Esophagus (tissue), 2 donors: ENCODE measurements at regions not wholly inside any gene's neighbourhood (a gene's known extent, or its start where the extent isn't known, plus 50 kb on each side); places are given as distances from the start of the nearest gene placed in this dataset.

Source experiments
- H3K27ac ChIP-seq, 2 donors: one replicate each; pipeline ENCODE4 v1.5.1; 2013; ENCODE audit warnings: low read depth in 2 of 2, mild to moderate bottlenecking in 2 of 2, inconsistent platforms in 1 of 2, low read length in 1 of 2, moderate library complexity in 1 of 2
- H3K27me3 ChIP-seq, 2 donors: one replicate each; pipeline ENCODE4 v1.6.1; 2013; ENCODE audit warnings: low read length in 2 of 2, control low read depth in 1 of 2, mild to moderate bottlenecking in 1 of 2; ENCODE audit not compliant: insufficient read depth in 2 of 2, control insufficient read depth in 1 of 2
- H3K36me3 ChIP-seq, 2 donors: one replicate each; pipeline ENCODE4 v1.6.1; 2013; ENCODE audit warnings: low read length in 1 of 2; ENCODE audit not compliant: control insufficient read depth in 2 of 2, insufficient read depth in 2 of 2
- H3K4me1 ChIP-seq, 2 donors: one replicate each; pipeline ENCODE4 v1.6.1; 2013; ENCODE audit warnings: low read length in 1 of 2; ENCODE audit not compliant: control insufficient read depth in 2 of 2, insufficient read depth in 2 of 2
- H3K4me3 ChIP-seq, 2 donors: one replicate each; pipeline ENCODE4 v1.5.1; 2013; ENCODE audit warnings: low read length in 2 of 2, mild to moderate bottlenecking in 2 of 2, low read depth in 1 of 2, moderate library complexity in 1 of 2
- H3K9me3 ChIP-seq, 2 donors: one replicate each; pipeline ENCODE4 v1.6.1; 2013; ENCODE audit warnings: mild to moderate bottlenecking in 2 of 2, low read depth in 1 of 2, low read length in 1 of 2, moderate library complexity in 1 of 2; ENCODE audit not compliant: control insufficient read depth in 2 of 2, insufficient read depth in 1 of 2
- WGBS, 2 donors: extraction: QIAGEN DNeasy Blood & Tissue Kit; methylation state at CpG; one replicate each; pipeline ENCODE4 v1.1.7; 2013; 5-methylcytosine and 5-hydroxymethylcytosine counted together
- donor health status: healthy with polysubstance abuse.
- donor health status: Bipolar disorder and iron deficiency.

DNA sequence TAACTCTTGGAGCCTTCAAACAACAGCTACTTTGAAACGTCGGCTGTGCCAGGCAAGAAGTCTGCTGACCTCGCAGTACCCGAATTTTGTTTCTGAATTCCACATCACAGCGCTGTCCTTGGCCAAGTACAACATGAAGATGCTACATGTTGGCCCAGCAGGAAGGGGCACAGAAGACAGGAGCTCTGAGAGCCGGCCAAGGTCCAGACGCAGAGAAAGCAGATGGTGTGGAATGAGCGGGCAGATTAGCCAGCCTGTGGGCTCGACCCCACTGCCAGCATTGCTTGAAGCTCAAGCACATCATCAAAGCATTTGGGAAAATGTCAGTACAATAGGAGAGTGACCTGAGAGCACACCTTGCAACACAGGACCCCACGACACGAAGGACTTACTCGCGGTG lies 64.5 kb downstream of the FZD10 start:
- Histone ChIP-seq H3K27ac (peak overlapping the region in 1 of 2 donors; percentile 28), H3K27me3 (no peaks in the 10 kb centered on the region), H3K36me3 (no peaks in the 10 kb centered on the region), H3K4me1 (peaks cover 0 to 19% of the 10 kb centered on the region in 2 donors), H3K9me3 (peaks cover 0 to 6% of the 10 kb centered on the region in 2 donors), H3K4me3 (no peak overlapping the region)
- 69 to 76% methylated on average over 13 of the region's 13 CpGs for WGBS, 2 donors

DNA sequence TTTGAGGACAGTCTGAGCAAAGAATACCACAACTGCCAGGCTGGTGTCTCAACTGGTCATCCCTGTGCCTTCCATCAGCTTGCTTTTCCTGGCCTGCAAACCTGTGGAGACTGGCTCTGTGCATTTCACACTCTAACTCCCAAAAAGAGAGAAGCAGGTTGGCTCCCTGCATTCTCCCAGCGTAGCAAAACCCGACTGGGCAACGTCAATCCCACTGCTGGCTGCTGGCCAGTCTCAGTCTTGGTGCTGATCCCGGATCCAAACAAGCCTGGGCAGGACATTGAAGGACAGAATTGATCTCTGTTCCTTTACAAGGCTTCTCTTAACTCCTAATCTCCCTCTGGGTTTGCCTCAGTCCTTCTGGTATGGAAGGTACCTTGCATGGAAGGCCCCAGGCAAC lies 65.4 kb downstream of the FZD10 start:
- Histone ChIP-seq H3K36me3 (no peaks in the 10 kb centered on the region), H3K27ac (peak overlapping the region; percentile 27 to 65), H3K9me3 (peaks cover 0 to 6% of the 10 kb centered on the region in 2 donors), H3K27me3 (no peaks in the 10 kb centered on the region), H3K4me1 (peaks cover 0 to 19% of the 10 kb centered on the region in 2 donors), H3K4me3 (no peak overlapping the region)
- 32 to 44% methylated on average over 4 of the region's 4 CpGs for WGBS, 2 donors

DNA sequence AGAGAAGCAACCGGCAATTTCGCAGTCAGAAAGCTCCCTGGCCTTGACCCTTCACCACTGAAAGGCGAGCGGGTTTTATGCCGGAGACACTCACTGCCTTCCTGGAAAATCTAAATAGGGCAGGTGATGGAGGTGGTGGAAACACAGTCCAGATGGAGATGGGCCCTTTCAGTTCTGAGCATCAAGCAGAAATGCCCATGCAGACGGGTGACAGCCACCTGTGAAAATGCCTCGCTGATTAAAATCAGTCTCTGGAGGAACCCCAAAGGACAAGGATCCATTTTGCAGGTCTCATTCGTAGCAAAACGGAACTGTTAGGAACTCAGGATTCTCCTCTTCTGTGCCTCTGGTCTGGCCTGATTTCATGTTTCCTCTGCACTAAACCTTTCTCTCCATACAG lies 74.2 kb downstream of the FZD10 start:
- H3K27me3 ChIP-seq = no peaks in the 10 kb centered on the region
- H3K36me3 ChIP-seq = no peaks in the 10 kb centered on the region
- 76 to 88% methylated on average over 9 of the region's 9 CpGs for WGBS, 2 donors
- H3K9me3 ChIP-seq = no peaks in the 10 kb centered on the region
- H3K27ac ChIP-seq = no peak overlapping the region
- H3K4me1 ChIP-seq = no peaks in the 10 kb centered on the region
- H3K4me3 ChIP-seq = no peak overlapping the region

DNA sequence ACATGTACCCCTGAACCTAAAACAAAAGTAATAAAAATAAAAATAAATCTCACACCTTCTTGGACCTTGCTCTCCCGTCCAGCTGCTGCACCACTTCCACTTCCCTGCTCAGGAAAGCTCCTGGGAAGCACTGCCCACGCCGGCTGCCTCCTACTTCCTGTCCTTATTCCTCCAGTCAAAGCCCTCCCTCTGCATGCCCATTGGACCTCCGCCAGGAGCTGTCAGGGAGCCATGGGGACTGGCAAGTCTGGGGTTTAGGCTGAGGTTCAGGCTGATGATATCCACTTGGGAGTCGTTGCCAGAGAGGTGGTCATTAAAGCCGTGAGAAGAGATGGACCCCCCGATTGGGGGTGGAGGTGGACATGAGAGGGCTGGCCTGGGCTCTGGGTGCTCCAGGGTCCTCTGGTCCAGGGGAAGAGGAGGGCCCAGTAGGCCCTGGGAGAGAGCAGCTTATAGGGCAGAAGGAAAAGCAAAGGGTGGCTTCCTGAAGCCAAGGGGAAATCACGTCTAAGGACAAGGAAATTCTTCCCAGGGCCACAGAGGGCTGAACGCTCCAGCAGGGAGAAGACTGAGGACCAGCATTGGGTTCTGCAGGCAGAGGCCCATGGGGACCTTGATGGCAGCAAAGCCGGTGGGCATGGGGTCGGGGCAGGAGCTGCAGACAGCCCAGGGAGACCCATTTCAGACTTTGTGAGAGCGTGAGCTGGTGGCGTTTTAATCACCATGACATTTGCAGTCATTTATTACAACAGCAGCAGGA lies 78.7 kb downstream of the FZD10 start:
- Histone ChIP-seq H3K9me3 (no peaks in the 10 kb centered on the region), H3K36me3 (no peaks in the 10 kb centered on the region), H3K27ac (no peak overlapping the region), H3K4me1 (no peaks in the 10 kb centered on the region), H3K4me3 (no peak overlapping the region), H3K27me3 (no peaks in the 10 kb centered on the region)
- 73% methylated on average over 13 of the region's 13 CpGs for WGBS, 2 donors

DNA sequence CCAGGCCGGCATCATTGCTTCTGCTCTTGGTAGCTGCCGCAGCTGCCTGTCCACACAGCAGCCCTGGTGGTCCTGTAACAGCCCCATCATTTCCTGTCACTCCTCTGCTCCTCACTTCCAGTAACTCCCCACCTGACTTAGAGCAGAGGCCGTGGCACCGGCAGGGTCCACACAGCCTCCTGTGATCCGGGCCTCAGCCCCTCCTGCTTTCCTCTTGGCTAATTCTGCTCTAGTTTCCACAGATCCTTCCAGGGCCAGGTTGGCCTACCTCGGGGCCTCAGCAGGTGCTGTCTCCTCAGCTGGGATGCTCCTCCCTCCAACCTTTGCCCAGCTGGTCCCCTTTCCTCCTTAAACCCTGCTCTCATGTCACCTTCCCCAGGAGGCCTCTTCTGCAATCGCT lies 80.2 kb downstream of the FZD10 start:
- 80 to 90% methylated on average over 7 of the region's 7 CpGs for WGBS, 2 donors
- Histone ChIP-seq H3K36me3 (no peaks in the 10 kb centered on the region), H3K9me3 (no peaks in the 10 kb centered on the region), H3K27ac (no peak overlapping the region), H3K4me1 (no peaks in the 10 kb centered on the region), H3K4me3 (no peak overlapping the region), H3K27me3 (no peaks in the 10 kb centered on the region)

DNA sequence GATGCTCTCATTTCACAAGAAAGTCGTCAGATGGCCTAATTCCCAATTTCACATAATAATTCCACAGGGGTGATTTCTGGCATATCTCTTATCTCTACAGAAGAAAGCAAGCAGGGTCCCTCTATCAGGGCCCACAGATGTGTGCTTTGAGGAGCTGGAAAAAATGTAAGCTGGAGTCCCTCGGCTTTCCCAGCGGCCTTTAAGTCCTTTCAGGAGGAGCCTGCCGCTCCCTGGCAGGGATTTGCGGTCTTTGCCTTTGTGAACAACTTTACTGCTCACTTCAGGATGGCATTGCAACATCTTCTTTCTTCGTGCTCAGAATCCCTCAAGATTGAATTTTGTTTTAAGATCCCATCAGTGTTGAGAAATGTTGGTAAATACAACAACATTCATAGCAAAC lies 83.0 kb downstream of the FZD10 start:
- Histone ChIP-seq H3K9me3 (peaks cover 0 to 4% of the 10 kb centered on the region in 2 donors), H3K4me3 (no peak overlapping the region), H3K27me3 (no peaks in the 10 kb centered on the region), H3K36me3 (no peaks in the 10 kb centered on the region), H3K27ac (no peak overlapping the region), H3K4me1 (no peaks in the 10 kb centered on the region)
- 74 to 85% methylated on average over 6 of the region's 6 CpGs for WGBS, 2 donors

DNA sequence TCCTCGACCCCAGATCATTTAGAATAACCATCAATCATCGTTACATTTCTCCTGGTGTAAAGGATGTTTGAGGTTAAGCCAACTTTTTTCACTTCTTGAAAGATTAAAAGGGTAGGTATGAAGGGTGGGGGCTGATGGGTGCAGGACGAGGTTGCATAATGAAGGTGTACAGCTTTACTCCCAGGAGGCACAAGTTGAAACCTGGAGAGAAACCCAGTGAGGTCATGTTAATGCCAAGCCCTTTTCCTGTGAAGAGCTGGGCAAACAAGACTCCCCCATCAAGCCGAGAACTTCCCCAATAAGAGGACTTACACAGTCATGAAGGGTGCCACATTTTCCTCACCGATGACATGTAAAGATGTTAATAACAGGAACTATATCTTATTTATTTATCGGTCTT lies 84.3 kb downstream of the FZD10 start:
- Histone ChIP-seq H3K36me3 (no peaks in the 10 kb centered on the region), H3K4me3 (no peak overlapping the region), H3K27ac (no peak overlapping the region), H3K4me1 (no peaks in the 10 kb centered on the region), H3K27me3 (no peaks in the 10 kb centered on the region), H3K9me3 (peaks cover 0 to 4% of the 10 kb centered on the region in 2 donors)
- 51 to 53% methylated on average over 6 of the region's 6 CpGs for WGBS, 2 donors

DNA sequence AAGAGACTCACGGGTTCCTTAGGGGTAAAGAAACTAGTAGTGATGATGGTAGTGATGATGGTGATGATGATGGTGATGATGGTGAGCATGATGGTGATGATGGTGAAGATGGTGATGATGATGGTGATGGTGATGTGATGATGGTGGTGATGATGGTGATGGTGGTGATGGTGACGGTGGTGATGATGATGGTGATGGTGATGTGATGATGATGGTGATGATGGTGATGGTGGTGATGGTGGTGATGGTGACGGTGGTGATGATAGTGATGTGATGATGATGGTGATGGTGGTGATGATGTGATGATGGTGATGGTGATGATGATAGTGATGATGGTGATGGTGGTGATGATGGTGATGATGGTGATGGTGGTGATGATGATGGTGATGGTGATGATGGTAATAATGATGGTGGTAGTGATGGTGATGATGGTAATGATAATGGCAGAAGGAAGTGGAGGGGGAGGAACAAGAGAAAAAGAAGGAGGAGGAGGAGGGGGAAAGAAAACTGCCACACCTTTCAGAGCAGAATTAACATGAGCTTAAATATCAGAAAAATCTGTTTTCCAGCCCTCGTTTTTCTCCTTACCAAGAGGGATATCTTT lies 85.5 kb downstream of the FZD10 start:
- 79 to 82% methylated on average over 4 of the region's 4 CpGs for whole genome bisulfite sequencing, 2 donors
- Histone ChIP-seq H3K27ac (no peak overlapping the region), H3K27me3 (no peaks in the 10 kb centered on the region), H3K9me3 (peaks cover 0 to 4% of the 10 kb centered on the region in 2 donors), H3K4me1 (peaks cover 0 to under 1% of the 10 kb centered on the region in 2 donors), H3K4me3 (no peak overlapping the region), H3K36me3 (no peaks in the 10 kb centered on the region)

DNA sequence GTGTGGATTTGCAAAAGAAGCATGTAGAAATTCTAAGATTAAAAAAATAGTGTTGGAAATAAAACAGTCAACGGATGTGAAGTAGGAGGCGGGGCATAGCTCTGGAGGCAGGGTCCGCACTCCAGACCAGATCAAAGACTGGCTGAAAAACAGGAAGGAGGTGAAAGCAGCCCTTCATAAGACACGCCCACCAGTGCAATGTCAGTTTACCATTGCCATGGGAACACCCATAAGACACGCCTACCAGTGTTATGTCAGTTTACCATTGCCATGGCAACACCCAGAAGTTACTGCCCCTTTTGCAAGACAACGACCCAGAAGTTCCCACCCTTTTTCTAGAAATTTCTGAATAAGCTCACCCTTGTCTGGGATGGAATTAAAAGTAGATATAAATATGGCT lies 87.1 kb downstream of the FZD10 start:
- no peak overlapping the region for H3K4me3 ChIP-seq
- peaks cover 0 to 4% of the 10 kb centered on the region in 2 donors for H3K9me3 ChIP-seq
- H3K36me3 ChIP-seq = no peaks in the 10 kb centered on the region
- no peaks in the 10 kb centered on the region for H3K27me3 ChIP-seq
- no peak overlapping the region for H3K27ac ChIP-seq
- peaks cover 0 to 11% of the 10 kb centered on the region in 2 donors for H3K4me1 ChIP-seq
- 80% methylated on average over 6 of the region's 6 CpGs for WGBS, 2 donors
